ENCODE measurements at regions not wholly inside any gene's neighbourhood (a gene's known extent, or its start where the extent isn't known, plus 50 kb on each side); places are given as distances from the start of the nearest gene placed in this dataset.

- Histone ChIP-seq H3K4me1 (ENCODE audit: control insufficient read depth in 1 of 2, insufficient read depth in 2 of 2, low read length in 2 of 2) (no peaks in the 10 kb centered on the region), H3K4ac (ENCODE audit: low read depth, low read length) (no peak overlapping the region), H3K23ac (ENCODE audit: low read length) (no peak overlapping the region), H4K12ac (ENCODE audit: low read depth, low read length) (no peak overlapping the region), H2BK12ac (ENCODE audit: low read length) (no peak overlapping the region), H3K4me3 (ENCODE audit: low read depth, low read length) (no peak overlapping the region), H3K79me2 (ENCODE audit: control insufficient read depth, insufficient read depth, low read length, poor library complexity) (no peaks in the 10 kb centered on the region), H4K8ac (ENCODE audit: low read depth, low read length) (no peak overlapping the region), H3K18ac (ENCODE audit: low read length) (no peak overlapping the region), H3K27me3 (ENCODE audit: insufficient read depth, low read length) (peaks cover 2% of the 10 kb centered on the region), H3K79me1 (ENCODE audit: low read length) (no peaks in the 10 kb centered on the region), H3K14ac (ENCODE audit: low read length) (no peak overlapping the region), H3K27ac (ENCODE audit: low read depth, low read length) (no peak overlapping the region), H2BK120ac (ENCODE audit: insufficient read depth, low read length, poor library complexity) (no peak overlapping the region), H3K36me3 (ENCODE audit: control insufficient read depth in 1 of 2, insufficient read depth in 2 of 2, low read length in 2 of 2) (no peaks in the 10 kb centered on the region), H4K91ac (ENCODE audit: low read depth, low read length) (no peak overlapping the region), H3K9me3 (ENCODE audit: insufficient read depth, low read depth, low read length) (peaks cover 7% of the 10 kb centered on the region), H2AK5ac (ENCODE audit: low read length) (no peak overlapping the region), H3K4me2 (ENCODE audit: low read length) (no peak overlapping the region), H2BK5ac (ENCODE audit: low read depth, low read length, poor library complexity) (no peak overlapping the region), H3K9ac (ENCODE audit: low read length) (no peak overlapping the region), H2AFZ (ENCODE audit: insufficient read depth, low read length, poor library complexity) (no peak overlapping the region)
- no CpG with 5 or more reads among the region's 9 CpGs for WGBS (ENCODE audit: extremely low coverage, insufficient coverage, insufficient read length)
- no peak for DNase-seq
Measured at GRCh38 chr14:61121355-61121787, 140.3 kb downstream of the SLC38A6 start.

GRCh38 chr14:61120576-61120975 lies 139.5 kb downstream of the SLC38A6 start:
- WGBS (ENCODE audit: extremely low coverage, insufficient coverage, insufficient read length): no CpG with 5 or more reads among the region's 8 CpGs
- Histone ChIP-seq H3K27me3 (ENCODE audit: insufficient read depth, low read length) (peaks cover 2% of the 10 kb centered on the region), H4K12ac (ENCODE audit: low read depth, low read length) (no peak overlapping the region), H4K8ac (ENCODE audit: low read depth, low read length) (no peak overlapping the region), H3K79me1 (ENCODE audit: low read length) (no peaks in the 10 kb centered on the region), H2BK5ac (ENCODE audit: low read depth, low read length, poor library complexity) (no peak overlapping the region), H3K18ac (ENCODE audit: low read length) (no peak overlapping the region), H3K14ac (ENCODE audit: low read length) (no peak overlapping the region), H3K9me3 (ENCODE audit: insufficient read depth, low read depth, low read length) (peaks cover 11% of the 10 kb centered on the region), H4K91ac (ENCODE audit: low read depth, low read length) (no peak overlapping the region), H3K27ac (ENCODE audit: low read depth, low read length) (no peak overlapping the region), H3K4me2 (ENCODE audit: low read length) (no peak overlapping the region), H3K9ac (ENCODE audit: low read length) (no peak overlapping the region), H3K79me2 (ENCODE audit: control insufficient read depth, insufficient read depth, low read length, poor library complexity) (no peaks in the 10 kb centered on the region), H2BK12ac (ENCODE audit: low read length) (no peak overlapping the region), H3K4me3 (ENCODE audit: low read depth, low read length) (no peak overlapping the region), H3K36me3 (ENCODE audit: control insufficient read depth in 1 of 2, insufficient read depth in 2 of 2, low read length in 2 of 2) (no peaks in the 10 kb centered on the region), H3K4ac (ENCODE audit: low read depth, low read length) (no peak overlapping the region), H2AK5ac (ENCODE audit: low read length) (no peak overlapping the region), H3K4me1 (ENCODE audit: control insufficient read depth in 1 of 2, insufficient read depth in 2 of 2, low read length in 2 of 2) (no peaks in the 10 kb centered on the region), H2AFZ (ENCODE audit: insufficient read depth, low read length, poor library complexity) (no peak overlapping the region), H2BK120ac (ENCODE audit: insufficient read depth, low read length, poor library complexity) (no peak overlapping the region), H3K23ac (ENCODE audit: low read length) (no peak overlapping the region)
- no peak for DNase-seq

GRCh38 chr14:61119006-61119405 lies 138.0 kb downstream of the SLC38A6 start:
- Histone ChIP-seq H3K27me3 (ENCODE audit: insufficient read depth, low read length) (peaks cover 2% of the 10 kb centered on the region), H4K91ac (ENCODE audit: low read depth, low read length) (no peak overlapping the region), H4K12ac (ENCODE audit: low read depth, low read length) (no peak overlapping the region), H2BK120ac (ENCODE audit: insufficient read depth, low read length, poor library complexity) (no peak overlapping the region), H2BK12ac (ENCODE audit: low read length) (no peak overlapping the region), H2BK5ac (ENCODE audit: low read depth, low read length, poor library complexity) (no peak overlapping the region), H3K14ac (ENCODE audit: low read length) (no peak overlapping the region), H3K79me2 (ENCODE audit: control insufficient read depth, insufficient read depth, low read length, poor library complexity) (no peaks in the 10 kb centered on the region), H4K8ac (ENCODE audit: low read depth, low read length) (no peak overlapping the region), H3K4me3 (ENCODE audit: low read depth, low read length) (no peak overlapping the region), H3K79me1 (ENCODE audit: low read length) (no peaks in the 10 kb centered on the region), H3K27ac (ENCODE audit: low read depth, low read length) (no peak overlapping the region), H3K4me2 (ENCODE audit: low read length) (no peak overlapping the region), H2AFZ (ENCODE audit: insufficient read depth, low read length, poor library complexity) (no peak overlapping the region), H3K4me1 (ENCODE audit: control insufficient read depth in 1 of 2, insufficient read depth in 2 of 2, low read length in 2 of 2) (no peaks in the 10 kb centered on the region), H2AK5ac (ENCODE audit: low read length) (no peak overlapping the region), H3K9me3 (ENCODE audit: insufficient read depth, low read depth, low read length) (peaks cover 15% of the 10 kb centered on the region), H3K4ac (ENCODE audit: low read depth, low read length) (no peak overlapping the region), H3K36me3 (ENCODE audit: control insufficient read depth in 1 of 2, insufficient read depth in 2 of 2, low read length in 2 of 2) (peaks cover 0 to 3% of the 10 kb centered on the region in 2 experiments), H3K18ac (ENCODE audit: low read length) (no peak overlapping the region), H3K23ac (ENCODE audit: low read length) (no peak overlapping the region), H3K9ac (ENCODE audit: low read length) (no peak overlapping the region)
- DNase-seq: peak in 1 of 2 donors; percentile 7
- WGBS (ENCODE audit: extremely low coverage, insufficient coverage, insufficient read length): no CpG with 5 or more reads among the region's 1 CpG

- Histone ChIP-seq H4K8ac (ENCODE audit: low read depth, low read length) (no peak overlapping the region), H3K36me3 (ENCODE audit: control insufficient read depth in 1 of 2, insufficient read depth in 2 of 2, low read length in 2 of 2) (peaks cover 0 to 3% of the 10 kb centered on the region in 2 experiments), H4K91ac (ENCODE audit: low read depth, low read length) (no peak overlapping the region), H3K27me3 (ENCODE audit: insufficient read depth, low read length) (peaks cover 2% of the 10 kb centered on the region), H3K4me1 (ENCODE audit: control insufficient read depth in 1 of 2, insufficient read depth in 2 of 2, low read length in 2 of 2) (no peaks in the 10 kb centered on the region), H2AK5ac (ENCODE audit: low read length) (no peak overlapping the region), H4K12ac (ENCODE audit: low read depth, low read length) (no peak overlapping the region), H3K9me3 (ENCODE audit: insufficient read depth, low read depth, low read length) (peaks cover 18% of the 10 kb centered on the region), H3K18ac (ENCODE audit: low read length) (no peak overlapping the region), H3K4ac (ENCODE audit: low read depth, low read length) (no peak overlapping the region), H2BK5ac (ENCODE audit: low read depth, low read length, poor library complexity) (no peak overlapping the region), H3K79me1 (ENCODE audit: low read length) (no peaks in the 10 kb centered on the region), H3K27ac (ENCODE audit: low read depth, low read length) (no peak overlapping the region), H2BK12ac (ENCODE audit: low read length) (no peak overlapping the region), H3K9ac (ENCODE audit: low read length) (no peak overlapping the region), H2BK120ac (ENCODE audit: insufficient read depth, low read length, poor library complexity) (no peak overlapping the region), H3K4me3 (ENCODE audit: low read depth, low read length) (no peak overlapping the region), H3K23ac (ENCODE audit: low read length) (no peak overlapping the region), H3K14ac (ENCODE audit: low read length) (no peak overlapping the region), H3K4me2 (ENCODE audit: low read length) (no peak overlapping the region), H2AFZ (ENCODE audit: insufficient read depth, low read length, poor library complexity) (no peak overlapping the region), H3K79me2 (ENCODE audit: control insufficient read depth, insufficient read depth, low read length, poor library complexity) (no peaks in the 10 kb centered on the region)
- DNase-seq: no peak
- WGBS (ENCODE audit: extremely low coverage, insufficient coverage, insufficient read length): no CpG with 5 or more reads among the region's 10 CpGs
Measured at GRCh38 chr14:61116369-61116768, 135.3 kb downstream of the SLC38A6 start.

Data from trophoblast cell (in vitro differentiated cells and primary cell).